ENCODE measurements at regions not wholly inside any gene's neighbourhood (a gene's known extent, or its start where the extent isn't known, plus 50 kb on each side); places are given as distances from the start of the nearest gene placed in this dataset.

- TF ChIP-seq CTCF (conservative IDR thresholded peaks at IDR 0.05 in 1 of 2, IDR thresholded peaks at IDR 0.05 in 1 of 2; ENCODE audit: extremely low read depth in 1 of 2, insufficient read depth in 1 of 2, low read depth in 1 of 2, low read length in 2 of 2) (no peak), EZH2 (IDR thresholded peaks at IDR 0.05; ENCODE audit: borderline replicate concordance, low read length) (no peak)
Measured at GRCh38 chr18:70418546-70419311, 129.9 kb downstream of the SOCS6 start.

All from mammary epithelial cell (primary cell).